ENCODE measurements at regions not wholly inside any gene's neighbourhood (a gene's known extent, or its start where the extent isn't known, plus 50 kb on each side); places are given as distances from the start of the nearest gene placed in this dataset.

DNA sequence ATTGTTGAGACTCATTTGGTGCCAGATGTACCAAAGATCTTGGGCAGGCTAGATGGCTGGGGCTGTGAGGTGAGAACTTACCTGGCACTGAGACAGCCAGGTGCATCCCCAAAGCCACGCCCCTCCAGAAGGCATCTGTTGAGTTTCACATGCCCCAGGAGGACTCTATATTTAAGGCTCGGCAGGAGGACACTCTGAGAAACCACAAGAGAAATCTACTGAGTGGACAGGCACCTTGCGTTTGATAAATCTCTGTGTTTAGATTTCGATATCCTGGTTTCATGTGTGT, 197.9 kb upstream of the ZNF536 start:
- H3K4me3 Mint-ChIP-seq (ENCODE audit: unreplicated experiment), result no peak overlapping the region
- H3K4me1 Mint-ChIP-seq (ENCODE audit: unreplicated experiment), result no peaks in the 10 kb centered on the region
- H3K9me3 Mint-ChIP-seq (ENCODE audit: unreplicated experiment), result peaks cover 3% of the 10 kb centered on the region
- H3K27ac Mint-ChIP-seq (ENCODE audit: unreplicated experiment), result no peak overlapping the region
- no peaks in the 10 kb centered on the region for H3K36me3 Mint-ChIP-seq (ENCODE audit: low read depth, unreplicated experiment)
- TF ChIP-seq, protein P1, sequence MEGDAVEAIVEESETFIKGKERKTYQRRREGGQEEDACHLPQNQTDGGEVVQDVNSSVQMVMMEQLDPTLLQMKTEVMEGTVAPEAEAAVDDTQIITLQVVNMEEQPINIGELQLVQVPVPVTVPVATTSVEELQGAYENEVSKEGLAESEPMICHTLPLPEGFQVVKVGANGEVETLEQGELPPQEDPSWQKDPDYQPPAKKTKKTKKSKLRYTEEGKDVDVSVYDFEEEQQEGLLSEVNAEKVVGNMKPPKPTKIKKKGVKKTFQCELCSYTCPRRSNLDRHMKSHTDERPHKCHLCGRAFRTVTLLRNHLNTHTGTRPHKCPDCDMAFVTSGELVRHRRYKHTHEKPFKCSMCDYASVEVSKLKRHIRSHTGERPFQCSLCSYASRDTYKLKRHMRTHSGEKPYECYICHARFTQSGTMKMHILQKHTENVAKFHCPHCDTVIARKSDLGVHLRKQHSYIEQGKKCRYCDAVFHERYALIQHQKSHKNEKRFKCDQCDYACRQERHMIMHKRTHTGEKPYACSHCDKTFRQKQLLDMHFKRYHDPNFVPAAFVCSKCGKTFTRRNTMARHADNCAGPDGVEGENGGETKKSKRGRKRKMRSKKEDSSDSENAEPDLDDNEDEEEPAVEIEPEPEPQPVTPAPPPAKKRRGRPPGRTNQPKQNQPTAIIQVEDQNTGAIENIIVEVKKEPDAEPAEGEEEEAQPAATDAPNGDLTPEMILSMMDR (IDR thresholded peaks at IDR 0.05; ENCODE audit: unreplicated experiment), result no peak
- no peak for DNase-seq (ENCODE audit: low spot score)
- peaks cover 4% of the 10 kb centered on the region for H3K27me3 Mint-ChIP-seq (ENCODE audit: unreplicated experiment)

DNA sequence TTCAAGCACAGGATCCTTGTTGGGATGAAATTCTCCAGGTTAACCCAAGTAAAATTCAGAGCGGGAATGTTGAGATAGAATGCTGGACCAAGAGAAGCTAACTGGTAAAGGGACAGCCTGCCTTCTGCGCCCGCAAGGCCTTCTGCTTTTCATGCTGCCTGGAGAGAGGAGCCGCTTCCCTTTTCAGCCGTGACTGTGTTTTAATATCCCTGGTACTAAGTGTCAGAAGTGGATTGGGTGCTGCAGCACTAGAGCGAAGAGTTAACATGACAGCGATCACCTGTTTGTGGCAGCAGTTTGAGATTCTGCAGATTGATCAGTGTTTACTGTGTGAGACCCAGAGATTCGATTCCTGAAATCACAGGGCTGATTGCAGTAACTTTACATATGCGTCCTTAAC, 197.4 kb upstream of the ZNF536 start:
- no peaks in the 10 kb centered on the region for H3K36me3 Mint-ChIP-seq (ENCODE audit: low read depth, unreplicated experiment)
- no peaks in the 10 kb centered on the region for H3K4me1 Mint-ChIP-seq (ENCODE audit: unreplicated experiment)
- H3K4me3 Mint-ChIP-seq (ENCODE audit: unreplicated experiment), result no peak overlapping the region
- no peak for DNase-seq (ENCODE audit: low spot score)
- H3K9me3 Mint-ChIP-seq (ENCODE audit: unreplicated experiment), result peaks cover 3% of the 10 kb centered on the region
- H3K27ac Mint-ChIP-seq (ENCODE audit: unreplicated experiment), result no peak overlapping the region
- TF ChIP-seq, protein P1 (IDR thresholded peaks at IDR 0.05; ENCODE audit: unreplicated experiment), result no peak
- H3K27me3 Mint-ChIP-seq (ENCODE audit: unreplicated experiment), result peaks cover 4% of the 10 kb centered on the region

DNA sequence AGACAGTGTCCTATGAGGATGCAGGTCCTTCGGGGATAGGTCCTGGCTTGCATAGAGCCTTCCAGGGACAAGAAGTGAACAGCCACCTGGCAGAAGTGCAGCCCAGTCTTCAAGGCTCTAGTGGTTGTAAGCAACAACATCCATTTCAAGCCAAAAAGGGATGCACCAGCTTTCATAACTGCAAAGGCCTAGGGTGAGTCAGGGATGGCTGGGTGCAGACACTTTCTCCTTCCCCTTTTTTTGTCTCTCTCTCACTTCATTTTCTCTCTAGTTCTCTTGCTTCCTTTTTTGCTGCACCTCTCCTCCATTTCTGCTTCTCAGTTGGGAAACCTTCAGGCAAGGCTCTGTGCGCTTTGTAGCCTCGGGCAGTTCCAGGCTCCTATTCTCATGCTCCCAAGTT, 196.2 kb upstream of the ZNF536 start:
- Mint-ChIP-seq H3K27me3 (ENCODE audit: unreplicated experiment) (peaks cover 5% of the 10 kb centered on the region), H3K4me3 (ENCODE audit: unreplicated experiment) (no peak overlapping the region), H3K4me1 (ENCODE audit: unreplicated experiment) (no peaks in the 10 kb centered on the region), H3K9me3 (ENCODE audit: unreplicated experiment) (peaks cover 3% of the 10 kb centered on the region), H3K27ac (ENCODE audit: unreplicated experiment) (no peak overlapping the region), H3K36me3 (ENCODE audit: low read depth, unreplicated experiment) (no peaks in the 10 kb centered on the region)
- TF ChIP-seq, protein P1 (IDR thresholded peaks at IDR 0.05; ENCODE audit: unreplicated experiment), result no peak
- no peak for DNase-seq (ENCODE audit: low spot score)

DNA sequence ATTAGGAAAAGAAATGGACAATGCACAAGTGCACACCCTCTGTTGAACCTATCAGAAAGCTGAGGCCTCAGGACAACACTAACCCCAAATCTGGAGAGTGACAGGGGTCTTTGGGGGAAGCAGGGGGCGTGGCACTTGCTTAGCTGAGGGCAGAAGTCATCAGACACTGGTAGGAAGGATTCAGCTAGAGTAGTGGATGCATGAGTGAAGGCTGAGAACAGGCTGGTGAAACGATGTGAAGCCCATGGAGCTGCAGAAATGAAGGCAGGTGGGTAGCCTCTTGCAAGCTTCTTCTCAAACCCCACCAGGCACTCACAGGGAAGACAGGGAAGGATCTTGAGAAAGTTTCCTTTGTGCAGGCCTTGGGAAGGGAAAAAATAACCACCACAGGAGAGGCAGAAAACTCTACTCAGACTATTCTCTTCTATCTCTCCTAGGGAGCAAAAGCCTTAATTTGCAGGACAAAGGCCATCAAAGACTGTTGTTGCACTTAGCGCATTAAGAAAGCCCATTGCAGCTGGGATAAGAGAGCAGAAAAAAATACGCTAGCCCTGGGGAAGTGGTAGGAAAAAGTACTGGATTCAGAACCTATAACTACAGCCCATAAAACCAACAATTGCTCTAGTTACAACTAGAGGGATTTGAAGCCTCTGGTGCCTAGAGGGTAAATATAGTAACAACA, 193.3 kb upstream of the ZNF536 start:
- Mint-ChIP-seq H3K36me3 (ENCODE audit: low read depth, unreplicated experiment) (no peaks in the 10 kb centered on the region), H3K4me1 (ENCODE audit: unreplicated experiment) (no peaks in the 10 kb centered on the region), H3K4me3 (ENCODE audit: unreplicated experiment) (no peak overlapping the region), H3K27ac (ENCODE audit: unreplicated experiment) (no peak overlapping the region), H3K9me3 (ENCODE audit: unreplicated experiment) (peaks cover 3% of the 10 kb centered on the region), H3K27me3 (ENCODE audit: unreplicated experiment) (peaks cover 3% of the 10 kb centered on the region)
- no peak for DNase-seq (ENCODE audit: low spot score)
- TF ChIP-seq, protein P1 (IDR thresholded peaks at IDR 0.05; ENCODE audit: unreplicated experiment), result no peak

DNA sequence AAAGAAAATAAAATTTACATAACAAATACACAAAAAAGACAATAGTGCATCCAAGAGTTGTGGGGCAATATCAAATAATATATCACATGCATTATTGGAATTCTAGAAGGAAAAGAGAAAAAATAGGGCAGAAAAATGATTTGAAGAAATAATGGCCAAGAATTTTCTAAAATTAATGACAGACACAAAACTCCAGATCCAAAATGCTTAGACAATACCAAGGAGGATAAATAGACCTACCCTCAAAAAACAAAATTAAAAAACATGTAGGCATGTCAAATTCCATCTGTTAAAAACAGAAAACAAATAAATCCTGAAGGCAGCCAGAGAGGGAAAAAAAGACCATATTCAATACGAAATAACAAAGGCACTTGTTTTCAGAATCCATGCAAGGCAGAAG, 191.5 kb upstream of the ZNF536 start:
- H3K9me3 Mint-ChIP-seq (ENCODE audit: unreplicated experiment), result peaks cover 8% of the 10 kb centered on the region
- TF ChIP-seq, protein P1 (IDR thresholded peaks at IDR 0.05; ENCODE audit: unreplicated experiment), result no peak

More for the DNA sequence above, 191.5 kb upstream of the ZNF536 start:
- H3K4me1 Mint-ChIP-seq (ENCODE audit: unreplicated experiment), result no peaks in the 10 kb centered on the region
- no peaks in the 10 kb centered on the region for H3K36me3 Mint-ChIP-seq (ENCODE audit: low read depth, unreplicated experiment)
- no peak overlapping the region for H3K27ac Mint-ChIP-seq (ENCODE audit: unreplicated experiment)
- peaks cover 2% of the 10 kb centered on the region for H3K27me3 Mint-ChIP-seq (ENCODE audit: unreplicated experiment)
- DNase-seq (ENCODE audit: low spot score), result no peak
- no peak overlapping the region for H3K4me3 Mint-ChIP-seq (ENCODE audit: unreplicated experiment)
